Lower lobe of right lung (tissue), 2 donors: ENCODE measurements at regions not wholly inside any gene's neighbourhood (a gene's known extent, or its start where the extent isn't known, plus 50 kb on each side); places are given as distances from the start of the nearest gene placed in this dataset.

Experiments
- ATAC-seq, 2 donors: fragments of 200-7000 bp; cut with Tn5 transposase; one replicate each; pipeline ENCODE4 v1.9.1; 2020 to 2022; ENCODE audit warnings: mild to moderate bottlenecking in 2 of 2, moderate library complexity in 2 of 2
- DNase-seq: peaks from one replicate; pipeline ENCODE4 v3.0.0-alpha.2; 2020
- H3K27ac ChIP-seq: fragments of 200-600 bp; one replicate; pipeline ENCODE4 v1.8.0; 2022
- H3K27me3 ChIP-seq: fragments of 200-600 bp; one replicate; pipeline ENCODE4 v1.8.0; 2022; ENCODE audit warnings: low read depth
- H3K36me3 ChIP-seq: fragments of 200-600 bp; one replicate; pipeline ENCODE4 v1.8.0; 2022; ENCODE audit warnings: mild to moderate bottlenecking
- H3K4me1 ChIP-seq: fragments of 200-600 bp; one replicate; pipeline ENCODE4 v1.8.0; 2022
- H3K4me3 ChIP-seq: fragments of 200-600 bp; one replicate; pipeline ENCODE4 v1.8.0; 2022; ENCODE audit warnings: mild to moderate bottlenecking
- H3K9me3 ChIP-seq: fragments of 200-600 bp; one replicate; pipeline ENCODE4 v1.8.0; 2022
- intact Hi-C: fragments of 100-400 bp; cut with DNase I; formaldehyde crosslinking; loops from one replicate; pipeline ENCODE4 v1.11.0; 2022
- TF ChIP-seq, protein P1 (sequence below): fragments of 200-600 bp; IDR thresholded peaks from one replicate; pipeline ENCODE4 v1.8.0; 2022; ENCODE audit warnings: antibody characterized with exemption, mild to moderate bottlenecking
- donor health status: DM: no; HTN: yes; CAD: no; lungs with severe emphysema.

DNA sequence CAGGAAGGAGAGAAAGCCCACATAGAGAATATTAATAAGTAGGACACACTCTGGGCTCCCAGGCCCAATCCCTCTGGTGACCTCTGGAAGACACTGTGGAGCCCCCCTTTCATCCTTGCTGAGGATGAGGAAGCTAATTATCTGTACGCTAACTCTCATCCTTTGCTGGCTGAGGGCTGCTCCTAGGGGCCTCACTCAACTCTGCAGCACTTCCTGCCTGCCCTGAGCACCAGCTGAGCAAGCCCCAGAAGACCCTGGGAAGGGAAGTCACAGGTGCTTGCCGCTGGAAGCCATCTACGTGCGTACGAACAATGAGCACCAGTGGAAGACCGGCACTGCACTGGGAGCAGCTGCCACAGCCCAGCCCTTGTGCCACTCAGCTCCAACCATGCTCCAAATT is 145.8 kb upstream of the CDH5 start:
- no peak for ATAC-seq
- intact Hi-C loops, result no loop called here
- H3K4me3 ChIP-seq, result no peak overlapping the region
- TF ChIP-seq, protein P1, sequence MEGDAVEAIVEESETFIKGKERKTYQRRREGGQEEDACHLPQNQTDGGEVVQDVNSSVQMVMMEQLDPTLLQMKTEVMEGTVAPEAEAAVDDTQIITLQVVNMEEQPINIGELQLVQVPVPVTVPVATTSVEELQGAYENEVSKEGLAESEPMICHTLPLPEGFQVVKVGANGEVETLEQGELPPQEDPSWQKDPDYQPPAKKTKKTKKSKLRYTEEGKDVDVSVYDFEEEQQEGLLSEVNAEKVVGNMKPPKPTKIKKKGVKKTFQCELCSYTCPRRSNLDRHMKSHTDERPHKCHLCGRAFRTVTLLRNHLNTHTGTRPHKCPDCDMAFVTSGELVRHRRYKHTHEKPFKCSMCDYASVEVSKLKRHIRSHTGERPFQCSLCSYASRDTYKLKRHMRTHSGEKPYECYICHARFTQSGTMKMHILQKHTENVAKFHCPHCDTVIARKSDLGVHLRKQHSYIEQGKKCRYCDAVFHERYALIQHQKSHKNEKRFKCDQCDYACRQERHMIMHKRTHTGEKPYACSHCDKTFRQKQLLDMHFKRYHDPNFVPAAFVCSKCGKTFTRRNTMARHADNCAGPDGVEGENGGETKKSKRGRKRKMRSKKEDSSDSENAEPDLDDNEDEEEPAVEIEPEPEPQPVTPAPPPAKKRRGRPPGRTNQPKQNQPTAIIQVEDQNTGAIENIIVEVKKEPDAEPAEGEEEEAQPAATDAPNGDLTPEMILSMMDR, result no peak
- no peak for DNase-seq
- no peaks in the 10 kb centered on the region for H3K27me3 ChIP-seq
- no peak overlapping the region for H3K27ac ChIP-seq
- no peaks in the 10 kb centered on the region for H3K9me3 ChIP-seq
- H3K4me1 ChIP-seq, result no peaks in the 10 kb centered on the region
- H3K36me3 ChIP-seq, result no peaks in the 10 kb centered on the region

GRCh38 chr16:66219491-66219890 is 147.0 kb upstream of the CDH5 start:
- no peaks in the 10 kb centered on the region for H3K27me3 ChIP-seq
- H3K9me3 ChIP-seq, result no peaks in the 10 kb centered on the region
- H3K27ac ChIP-seq, result no peak overlapping the region
- intact Hi-C loops, result no loop called here
- H3K36me3 ChIP-seq, result no peaks in the 10 kb centered on the region
- no peaks in the 10 kb centered on the region for H3K4me1 ChIP-seq
- TF ChIP-seq, protein P1, result no peak
- no peak for ATAC-seq
- H3K4me3 ChIP-seq, result no peak overlapping the region
- DNase-seq, result no peak

DNA sequence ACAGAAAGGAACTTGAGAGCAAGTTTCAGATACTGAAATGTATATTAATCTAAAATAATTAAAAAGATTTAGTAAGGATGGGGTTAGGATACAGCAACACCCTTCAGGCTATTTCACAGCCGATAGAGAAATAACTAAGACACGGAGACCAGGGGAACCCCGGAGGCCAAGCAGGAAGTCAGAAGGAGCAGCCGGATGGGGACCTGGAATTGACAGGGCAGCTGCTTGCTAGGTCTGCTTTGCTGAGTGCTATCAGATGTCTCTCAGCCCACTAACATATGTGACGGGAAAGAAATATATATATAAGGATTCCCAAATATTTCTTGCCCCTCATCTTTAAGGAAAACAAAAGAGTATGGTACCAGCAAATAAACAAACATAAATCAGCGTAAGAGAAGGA is 154.1 kb upstream of the CDH5 start:
- Histone ChIP-seq H3K27me3 (no peaks in the 10 kb centered on the region), H3K4me3 (no peak overlapping the region), H3K36me3 (no peaks in the 10 kb centered on the region), H3K4me1 (no peaks in the 10 kb centered on the region), H3K9me3 (no peaks in the 10 kb centered on the region), H3K27ac (no peak overlapping the region)
- intact Hi-C loops, result no loop called here
- DNase-seq (no peak), ATAC-seq (no peak)
- TF ChIP-seq, protein P1, result no peak

GRCh38 chr16:66211651-66212050 is 154.8 kb upstream of the CDH5 start:
- TF ChIP-seq, protein P1, result no peak
- H3K9me3 ChIP-seq, result no peaks in the 10 kb centered on the region
- no peak overlapping the region for H3K4me3 ChIP-seq
- no peaks in the 10 kb centered on the region for H3K27me3 ChIP-seq
- no peak for DNase-seq
- no peak overlapping the region for H3K27ac ChIP-seq
- intact Hi-C loops, result no loop called here
- ATAC-seq, result no peak
- peaks cover 1% of the 10 kb centered on the region for H3K4me1 ChIP-seq
- no peaks in the 10 kb centered on the region for H3K36me3 ChIP-seq

GRCh38 chr16:66207883-66208265 is 158.6 kb upstream of the CDH5 start:
- DNase-seq, result no peak
- Histone ChIP-seq H3K4me1 (peaks cover 9% of the 10 kb centered on the region), H3K27me3 (no peaks in the 10 kb centered on the region), H3K9me3 (no peaks in the 10 kb centered on the region), H3K4me3 (no peak overlapping the region), H3K27ac (no peak overlapping the region), H3K36me3 (no peaks in the 10 kb centered on the region)
- ATAC-seq, result no peak
- TF ChIP-seq, protein P1, result no peak
- intact Hi-C loops, result no loop called here
